ENCODE measurements at regions not wholly inside any gene's neighbourhood (a gene's known extent, or its start where the extent isn't known, plus 50 kb on each side); places are given as distances from the start of the nearest gene placed in this dataset.
"Not testable (repeated sequence)": the region's sequence is repeated elsewhere in the genome, so short reads cannot be mapped to it uniquely, and the experiment has no call there.

DNA sequence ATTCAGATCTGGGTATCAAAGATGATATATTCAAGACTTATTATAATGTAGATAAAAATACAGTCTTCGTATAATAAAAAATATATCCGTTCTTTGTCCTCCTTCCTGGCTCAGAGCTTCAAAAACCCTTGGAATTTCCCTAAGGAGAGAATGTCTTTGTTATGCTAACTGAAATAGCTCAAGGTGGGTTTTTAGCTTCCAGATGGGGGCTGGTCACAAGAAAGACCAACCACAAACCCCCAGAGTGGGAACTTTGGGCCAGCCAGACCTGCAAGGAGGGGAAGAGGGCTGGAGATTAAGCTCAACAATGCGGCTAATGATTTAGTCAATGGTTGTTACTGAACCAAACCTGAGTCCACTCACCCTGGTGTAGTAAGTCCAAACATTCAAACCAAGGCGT lies 196.4 kb downstream of the SDHAF3 start:
- Mint-ChIP-seq H3K36me3 (ENCODE audit: low read depth) (no peaks in the 10 kb centered on the region), H3K27ac (no peak overlapping the region), H3K4me3 (no peak overlapping the region), H3K27me3 (ENCODE audit: insufficient read depth) (no peaks in the 10 kb centered on the region), H3K4me1 (ENCODE audit: low read depth) (no peaks in the 10 kb centered on the region), H3K9me3 (peaks cover 7% of the 10 kb centered on the region)
- DNase-seq (ENCODE audit: low spot score) = no peak
- intact Hi-C loops (cut with micrococcal nuclease) = no loop called here

DNA sequence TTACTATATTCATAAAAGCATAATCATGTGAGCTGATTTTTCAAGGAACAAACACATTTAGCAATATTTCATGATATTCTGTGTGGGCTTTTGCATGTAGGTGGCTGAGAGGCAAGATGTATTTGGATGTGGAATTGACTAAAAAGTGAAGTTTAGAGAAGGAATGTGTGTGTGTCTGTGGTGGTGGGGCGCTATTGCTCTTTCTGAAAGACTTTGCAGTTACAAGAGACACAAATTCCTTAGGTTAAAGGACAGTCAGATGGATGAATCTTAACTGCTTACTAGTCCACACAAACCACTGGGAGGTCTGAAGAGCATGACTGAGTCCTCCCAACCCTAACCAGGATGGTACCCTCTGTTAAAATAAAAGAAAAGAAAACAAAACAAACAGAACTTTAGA lies 200.1 kb downstream of the SDHAF3 start:
- Mint-ChIP-seq H3K4me3 (no peak overlapping the region), H3K27me3 (ENCODE audit: insufficient read depth) (no peaks in the 10 kb centered on the region), H3K9me3 (peaks cover 7% of the 10 kb centered on the region), H3K27ac (no peak overlapping the region), H3K4me1 (ENCODE audit: low read depth) (no peaks in the 10 kb centered on the region), H3K36me3 (ENCODE audit: low read depth) (no peaks in the 10 kb centered on the region)
- no peak for DNase-seq (ENCODE audit: low spot score)
- intact Hi-C loops (cut with micrococcal nuclease) = no loop called here

DNA sequence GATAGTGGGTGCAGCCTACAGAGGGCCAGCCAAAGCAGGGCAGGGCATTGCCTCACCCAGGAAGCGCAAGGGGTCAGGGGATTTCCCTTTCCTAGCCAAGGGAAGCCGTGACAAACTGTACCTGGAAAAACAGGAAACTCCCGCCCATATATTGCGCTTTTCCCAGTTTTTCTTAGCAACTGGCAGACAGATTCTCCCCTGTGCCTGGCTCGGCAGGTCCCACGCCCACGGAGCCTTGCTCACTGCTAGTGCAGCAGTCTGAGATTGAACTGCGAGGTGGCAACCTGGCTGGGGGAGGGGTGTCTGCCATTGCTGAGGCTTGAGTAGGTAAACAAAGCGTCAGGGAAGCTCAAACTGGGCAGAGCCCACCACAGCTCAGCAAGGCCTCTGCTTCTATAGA lies 212.4 kb downstream of the SDHAF3 start:
- DNase-seq (ENCODE audit: low spot score); H3K4me1 Mint-ChIP-seq (ENCODE audit: low read depth); H3K27me3 Mint-ChIP-seq (ENCODE audit: insufficient read depth); H3K9me3 Mint-ChIP-seq; intact Hi-C loops (cut with micrococcal nuclease); H3K36me3 Mint-ChIP-seq (ENCODE audit: low read depth); H3K4me3 Mint-ChIP-seq; H3K27ac Mint-ChIP-seq: not testable (repeated sequence)

GRCh38 chr7:97337849-97338248 lies 220.4 kb downstream of the SDHAF3 start:
- no peak overlapping the region for H3K4me3 Mint-ChIP-seq
- no peaks in the 10 kb centered on the region for H3K36me3 Mint-ChIP-seq (ENCODE audit: low read depth)
- intact Hi-C loops (cut with micrococcal nuclease) = no loop called here
- H3K27me3 Mint-ChIP-seq (ENCODE audit: insufficient read depth) = no peaks in the 10 kb centered on the region
- no peak overlapping the region for H3K27ac Mint-ChIP-seq
- no peak for DNase-seq (ENCODE audit: low spot score)
- H3K4me1 Mint-ChIP-seq (ENCODE audit: low read depth) = no peaks in the 10 kb centered on the region
- peaks cover 4% of the 10 kb centered on the region for H3K9me3 Mint-ChIP-seq

GRCh38 chr7:97342512-97342911 lies 225.0 kb downstream of the SDHAF3 start:
- no peak overlapping the region for H3K27ac Mint-ChIP-seq
- H3K4me3 Mint-ChIP-seq = no peak overlapping the region
- H3K9me3 Mint-ChIP-seq = peaks cover 4% of the 10 kb centered on the region
- no peak for DNase-seq (ENCODE audit: low spot score)
- H3K27me3 Mint-ChIP-seq (ENCODE audit: insufficient read depth) = peaks cover 1% of the 10 kb centered on the region
- intact Hi-C loops (cut with micrococcal nuclease) = no loop called here
- no peaks in the 10 kb centered on the region for H3K4me1 Mint-ChIP-seq (ENCODE audit: low read depth)
- no peaks in the 10 kb centered on the region for H3K36me3 Mint-ChIP-seq (ENCODE audit: low read depth)

DNA sequence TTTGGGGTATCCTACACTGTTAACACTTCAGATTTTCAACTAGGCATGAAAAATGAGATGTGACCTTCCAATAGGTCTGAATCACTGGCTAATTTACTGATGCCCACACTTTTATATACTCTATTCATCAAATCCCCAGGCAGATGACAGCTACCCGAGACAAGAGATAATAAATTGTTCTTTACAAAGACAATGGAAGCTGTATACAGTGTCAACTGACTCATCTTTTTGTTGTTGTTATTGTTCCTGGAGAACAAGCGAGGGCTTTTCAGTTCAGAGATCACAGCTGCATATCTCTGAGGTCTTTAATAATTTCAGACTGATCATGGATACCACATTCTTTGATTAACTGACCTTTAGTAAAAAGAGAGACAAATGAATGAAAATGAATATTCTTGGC lies 228.9 kb downstream of the SDHAF3 start:
- Mint-ChIP-seq H3K4me3 (no peak overlapping the region), H3K36me3 (ENCODE audit: low read depth) (no peaks in the 10 kb centered on the region), H3K9me3 (peaks cover 11% of the 10 kb centered on the region), H3K4me1 (ENCODE audit: low read depth) (no peaks in the 10 kb centered on the region), H3K27ac (no peak overlapping the region), H3K27me3 (ENCODE audit: insufficient read depth) (peaks cover 1% of the 10 kb centered on the region)
- DNase-seq (ENCODE audit: low spot score) = no peak
- intact Hi-C loops (cut with micrococcal nuclease) = no loop called here

DNA sequence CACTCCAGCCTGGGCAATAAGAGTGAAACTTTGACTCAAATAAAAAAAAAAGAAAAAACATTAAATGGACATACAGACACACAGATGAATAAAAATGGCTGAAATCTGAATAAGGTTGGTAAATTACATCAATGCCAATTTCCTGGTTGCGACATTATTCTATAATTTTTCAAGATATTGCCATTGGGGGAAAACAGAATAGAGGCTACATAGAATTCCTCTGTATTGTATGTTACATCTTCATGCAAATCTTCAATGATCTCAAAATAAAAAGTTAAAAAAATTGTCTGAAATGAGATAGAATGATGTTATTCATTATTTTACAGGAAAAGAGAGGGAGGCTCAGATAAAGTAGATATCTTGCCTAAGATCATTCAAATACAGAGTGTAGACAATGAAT lies 234.0 kb downstream of the SDHAF3 start:
- H3K4me1 Mint-ChIP-seq (ENCODE audit: low read depth) = no peaks in the 10 kb centered on the region
- H3K36me3 Mint-ChIP-seq (ENCODE audit: low read depth) = no peaks in the 10 kb centered on the region
- no peak overlapping the region for H3K27ac Mint-ChIP-seq
- H3K27me3 Mint-ChIP-seq (ENCODE audit: insufficient read depth) = no peaks in the 10 kb centered on the region
- no peak overlapping the region for H3K4me3 Mint-ChIP-seq
- intact Hi-C loops (cut with micrococcal nuclease) = no loop called here
- peaks cover 8% of the 10 kb centered on the region for H3K9me3 Mint-ChIP-seq
- no peak for DNase-seq (ENCODE audit: low spot score)

GRCh38 chr7:97357459-97357858 lies 240.0 kb downstream of the SDHAF3 start:
- Mint-ChIP-seq H3K4me3 (no peak overlapping the region), H3K27me3 (ENCODE audit: insufficient read depth) (no peaks in the 10 kb centered on the region), H3K27ac (no peak overlapping the region), H3K36me3 (ENCODE audit: low read depth) (no peaks in the 10 kb centered on the region), H3K9me3 (no peaks in the 10 kb centered on the region), H3K4me1 (ENCODE audit: low read depth) (no peaks in the 10 kb centered on the region)
- intact Hi-C loops (cut with micrococcal nuclease) = no loop called here
- DNase-seq (ENCODE audit: low spot score) = no peak

DNA sequence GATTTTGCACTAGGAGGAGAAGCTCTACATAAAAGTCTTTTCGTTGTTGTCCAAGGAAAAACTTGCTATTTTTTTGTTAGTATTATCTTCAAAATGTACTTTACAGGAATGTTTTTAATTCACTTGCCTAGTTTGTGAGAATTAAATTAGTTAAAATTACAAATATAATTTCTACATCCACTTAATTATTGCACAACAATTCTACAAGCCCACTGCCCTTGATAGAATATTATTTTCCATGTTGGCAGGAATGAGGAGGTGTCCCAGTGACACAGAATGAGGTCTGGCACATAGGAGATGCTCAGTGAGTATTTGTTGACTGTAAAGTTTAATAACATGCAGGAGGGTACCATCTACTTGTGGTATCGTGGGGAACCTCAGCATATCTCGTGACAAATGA lies 255.4 kb downstream of the SDHAF3 start:
- intact Hi-C loops (cut with micrococcal nuclease) = no loop called here
- Mint-ChIP-seq H3K27me3 (ENCODE audit: insufficient read depth) (no peaks in the 10 kb centered on the region), H3K4me1 (ENCODE audit: low read depth) (no peaks in the 10 kb centered on the region), H3K9me3 (no peaks in the 10 kb centered on the region), H3K36me3 (ENCODE audit: low read depth) (no peaks in the 10 kb centered on the region), H3K27ac (no peak overlapping the region), H3K4me3 (no peak overlapping the region)
- no peak for DNase-seq (ENCODE audit: low spot score)

GRCh38 chr7:97373736-97374135 lies 256.2 kb downstream of the SDHAF3 start:
- Mint-ChIP-seq H3K9me3 (no peaks in the 10 kb centered on the region), H3K4me1 (ENCODE audit: low read depth) (no peaks in the 10 kb centered on the region), H3K27ac (no peak overlapping the region), H3K36me3 (ENCODE audit: low read depth) (no peaks in the 10 kb centered on the region), H3K4me3 (no peak overlapping the region), H3K27me3 (ENCODE audit: insufficient read depth) (no peaks in the 10 kb centered on the region)
- intact Hi-C loops (cut with micrococcal nuclease) = no loop called here
- DNase-seq (ENCODE audit: low spot score) = no peak

- Mint-ChIP-seq H3K27ac (no peak overlapping the region), H3K27me3 (ENCODE audit: insufficient read depth) (no peaks in the 10 kb centered on the region)
Measured at GRCh38 chr7:97377713-97378112, 260.2 kb downstream of the SDHAF3 start.

GRCh38 chr7:97381815-97382554 lies 264.5 kb downstream of the SDHAF3 start:
- Mint-ChIP-seq H3K27me3 (ENCODE audit: insufficient read depth) (no peaks in the 10 kb centered on the region), H3K4me1 (ENCODE audit: low read depth) (no peaks in the 10 kb centered on the region), H3K9me3 (no peaks in the 10 kb centered on the region), H3K27ac (no peak overlapping the region), H3K36me3 (ENCODE audit: low read depth) (no peaks in the 10 kb centered on the region), H3K4me3 (no peak overlapping the region)
- intact Hi-C loops (cut with micrococcal nuclease) = no loop called here
- no peak for DNase-seq (ENCODE audit: low spot score)

More at GRCh38 chr7:97377713-97378112, 260.2 kb downstream of the SDHAF3 start:
- no peaks in the 10 kb centered on the region for H3K36me3 Mint-ChIP-seq (ENCODE audit: low read depth)
- no peak for DNase-seq (ENCODE audit: low spot score)
- H3K9me3 Mint-ChIP-seq = no peaks in the 10 kb centered on the region
- intact Hi-C loops (cut with micrococcal nuclease) = no loop called here
- H3K4me3 Mint-ChIP-seq = no peak overlapping the region
- no peaks in the 10 kb centered on the region for H3K4me1 Mint-ChIP-seq (ENCODE audit: low read depth)

- no peak for DNase-seq (ENCODE audit: low spot score)
- Mint-ChIP-seq H3K36me3 (ENCODE audit: low read depth) (no peaks in the 10 kb centered on the region), H3K9me3 (no peaks in the 10 kb centered on the region), H3K4me3 (no peak overlapping the region), H3K27me3 (ENCODE audit: insufficient read depth) (no peaks in the 10 kb centered on the region), H3K27ac (no peak overlapping the region), H3K4me1 (ENCODE audit: low read depth) (no peaks in the 10 kb centered on the region)
- intact Hi-C loops (cut with micrococcal nuclease) = no loop called here
Measured at GRCh38 chr7:97390052-97390451, 272.6 kb downstream of the SDHAF3 start.

All from activated T-helper 1 cell treated with anti-CD3 and anti-CD28 coated beads, Interleukin-12 subunit alpha, Interleukin-12 subunit beta, Interleukin-2, Interleukin-4 antibody, amounts not matched to agents 30 ng/mL and 10 ng/mL and 1 ng/mL, durations not matched to agents 14 hours and 24 hours and 36 hours (primary cell).